ENCODE measurements at regions not wholly inside any gene's neighbourhood (a gene's known extent, or its start where the extent isn't known, plus 50 kb on each side); places are given as distances from the start of the nearest gene placed in this dataset.

- intact Hi-C loops (cut with DNase I; ENCODE audit: low total_unique reads) (no loop called here), in situ Hi-C loops (cut with MboI; ENCODE audit: low pct_ligation_motif_present in 1 of 4, low pct_unique_long_range_greater_than_20kb in 1 of 4, low sequenced_read_pairs in 3 of 4) (no loop called here)
- Histone ChIP-seq H3K4me1 (no peaks in the 10 kb centered on the region), H3K4me3 (no peak overlapping the region), H3K27me3 (no peaks in the 10 kb centered on the region), H3K27ac (no peak overlapping the region), H3K9me3 (no peaks in the 10 kb centered on the region), H3K36me3 (no peaks in the 10 kb centered on the region)
- DNase-seq: no peak
- TF ChIP-seq POLR2A (IDR thresholded peaks at IDR 0.05): no peak
- no peak for TF ChIP-seq EP300 (IDR thresholded peaks at IDR 0.05; ENCODE audit: low read depth)
- TF ChIP-seq, protein P1, sequence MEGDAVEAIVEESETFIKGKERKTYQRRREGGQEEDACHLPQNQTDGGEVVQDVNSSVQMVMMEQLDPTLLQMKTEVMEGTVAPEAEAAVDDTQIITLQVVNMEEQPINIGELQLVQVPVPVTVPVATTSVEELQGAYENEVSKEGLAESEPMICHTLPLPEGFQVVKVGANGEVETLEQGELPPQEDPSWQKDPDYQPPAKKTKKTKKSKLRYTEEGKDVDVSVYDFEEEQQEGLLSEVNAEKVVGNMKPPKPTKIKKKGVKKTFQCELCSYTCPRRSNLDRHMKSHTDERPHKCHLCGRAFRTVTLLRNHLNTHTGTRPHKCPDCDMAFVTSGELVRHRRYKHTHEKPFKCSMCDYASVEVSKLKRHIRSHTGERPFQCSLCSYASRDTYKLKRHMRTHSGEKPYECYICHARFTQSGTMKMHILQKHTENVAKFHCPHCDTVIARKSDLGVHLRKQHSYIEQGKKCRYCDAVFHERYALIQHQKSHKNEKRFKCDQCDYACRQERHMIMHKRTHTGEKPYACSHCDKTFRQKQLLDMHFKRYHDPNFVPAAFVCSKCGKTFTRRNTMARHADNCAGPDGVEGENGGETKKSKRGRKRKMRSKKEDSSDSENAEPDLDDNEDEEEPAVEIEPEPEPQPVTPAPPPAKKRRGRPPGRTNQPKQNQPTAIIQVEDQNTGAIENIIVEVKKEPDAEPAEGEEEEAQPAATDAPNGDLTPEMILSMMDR (IDR thresholded peaks at IDR 0.05): no peak
- TF ChIP-seq POLR2AphosphoS5 (IDR thresholded peaks at IDR 0.05): no peak
These were observed 79.8 kb upstream of the NMNAT3 start for GRCh38 chr3:139757448-139758030.

DNA sequence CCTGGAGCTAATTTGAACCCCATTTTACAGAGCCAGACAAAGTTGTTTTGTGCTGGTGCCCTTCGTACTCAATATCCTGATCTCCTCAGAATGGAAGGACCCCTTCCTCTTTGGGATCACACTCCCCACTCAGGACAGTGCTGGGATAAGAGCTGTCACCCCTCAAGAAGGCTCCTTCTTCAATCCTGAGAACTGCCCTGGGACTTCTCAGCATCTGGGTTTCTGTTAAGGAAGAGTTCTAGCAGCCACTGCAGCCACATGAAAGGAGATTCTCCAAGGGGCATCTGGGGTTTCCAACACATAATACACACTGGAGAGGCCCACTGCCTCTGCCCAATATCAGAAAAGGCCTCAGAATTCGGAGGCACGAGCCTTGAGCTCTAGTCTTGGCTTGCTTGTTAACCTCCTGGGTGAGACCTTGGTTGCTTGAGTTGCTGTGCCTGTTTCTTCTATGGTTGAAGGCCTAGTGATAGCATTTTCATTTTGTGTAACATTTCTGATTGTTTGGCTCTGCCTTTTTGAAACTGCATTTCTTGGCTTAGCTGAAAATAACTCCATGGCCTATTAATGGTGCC is 78.8 kb upstream of the NMNAT3 start:
- TF ChIP-seq POLR2A (IDR thresholded peaks at IDR 0.05) (no peak), EP300 (IDR thresholded peaks at IDR 0.05; ENCODE audit: low read depth) (no peak), POLR2AphosphoS5 (IDR thresholded peaks at IDR 0.05) (no peak)
- TF ChIP-seq, protein P1 (IDR thresholded peaks at IDR 0.05): no peak
- Histone ChIP-seq H3K9me3 (no peaks in the 10 kb centered on the region), H3K4me1 (no peaks in the 10 kb centered on the region), H3K27me3 (no peaks in the 10 kb centered on the region), H3K36me3 (no peaks in the 10 kb centered on the region), H3K27ac (no peak overlapping the region), H3K4me3 (no peak overlapping the region)
- WGBS, 2 donors (ENCODE audit: low coverage in 1 of 2): 85% methylated on average over 3 of the region's 3 CpGs; no CpG with 5 or more reads in 1 of the 2 donors
- DNase-seq: no peak
- in situ Hi-C loops (cut with MboI; ENCODE audit: low pct_ligation_motif_present in 1 of 4, low pct_unique_long_range_greater_than_20kb in 1 of 4, low sequenced_read_pairs in 3 of 4): no loop called here
- intact Hi-C loops (cut with DNase I; ENCODE audit: low total_unique reads): no loop called here

DNA sequence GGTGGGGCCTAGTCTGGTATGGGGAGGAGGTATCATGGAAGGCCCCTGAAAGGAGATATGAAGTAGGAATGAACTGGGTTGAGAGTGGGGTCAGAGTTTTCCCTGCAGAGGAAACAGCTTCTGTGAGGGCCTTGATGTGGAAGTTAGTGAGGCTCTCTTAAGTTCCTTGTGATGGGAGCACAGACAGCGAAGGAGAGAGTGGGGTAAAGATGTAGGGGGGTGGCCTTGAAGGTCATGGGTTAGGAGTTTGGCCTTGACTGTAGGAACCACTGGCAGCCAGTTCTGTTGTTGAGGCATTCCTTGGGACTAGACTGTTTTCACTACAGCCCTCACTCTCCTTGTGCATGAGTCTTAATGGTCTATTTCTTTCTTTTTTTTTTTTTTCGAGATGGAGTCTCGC is 77.8 kb upstream of the NMNAT3 start:
- H3K4me1 ChIP-seq: no peaks in the 10 kb centered on the region
- no peak overlapping the region for H3K27ac ChIP-seq
- no peaks in the 10 kb centered on the region for H3K36me3 ChIP-seq
- in situ Hi-C loops (cut with MboI; ENCODE audit: low pct_ligation_motif_present in 1 of 4, low pct_unique_long_range_greater_than_20kb in 1 of 4, low sequenced_read_pairs in 3 of 4) (no loop called here), intact Hi-C loops (cut with DNase I; ENCODE audit: low total_unique reads) (no loop called here)
- 70 to 83% methylated on average over 2 to 3 of the region's 3 CpGs for WGBS, 2 donors (ENCODE audit: low coverage in 1 of 2)
- H3K9me3 ChIP-seq: peaks cover 1 to 2% of the 10 kb centered on the region in 2 donors
- TF ChIP-seq POLR2AphosphoS5 (IDR thresholded peaks at IDR 0.05) (no peak), EP300 (IDR thresholded peaks at IDR 0.05; ENCODE audit: low read depth) (no peak), POLR2A (IDR thresholded peaks at IDR 0.05) (no peak)
- TF ChIP-seq, protein P1 (IDR thresholded peaks at IDR 0.05): no peak
- H3K27me3 ChIP-seq: no peaks in the 10 kb centered on the region
- no peak for DNase-seq
- no peak overlapping the region for H3K4me3 ChIP-seq

- no peak overlapping the region for H3K4me3 ChIP-seq
- no peaks in the 10 kb centered on the region for H3K4me1 ChIP-seq
- DNase-seq: no peak
- no peaks in the 10 kb centered on the region for H3K27me3 ChIP-seq
- no peak overlapping the region for H3K27ac ChIP-seq
- intact Hi-C loops (cut with DNase I; ENCODE audit: low total_unique reads) (no loop called here), in situ Hi-C loops (cut with MboI; ENCODE audit: low pct_ligation_motif_present in 1 of 4, low pct_unique_long_range_greater_than_20kb in 1 of 4, low sequenced_read_pairs in 3 of 4) (no loop called here)
- H3K9me3 ChIP-seq: peaks cover 6 to 7% of the 10 kb centered on the region in 2 donors
- TF ChIP-seq, protein P1 (IDR thresholded peaks at IDR 0.05): no peak
- no peak for TF ChIP-seq POLR2A (IDR thresholded peaks at IDR 0.05)
- no peak for TF ChIP-seq POLR2AphosphoS5 (IDR thresholded peaks at IDR 0.05)
- TF ChIP-seq EP300 (IDR thresholded peaks at IDR 0.05; ENCODE audit: low read depth): no peak
- WGBS, 2 donors (ENCODE audit: low coverage in 1 of 2): 63 to 89% methylated on average over 2 of the region's 2 CpGs
- no peaks in the 10 kb centered on the region for H3K36me3 ChIP-seq
These were observed 74.0 kb upstream of the NMNAT3 start for GRCh38 chr3:139751789-139752188.
